SK-N-MC (cell line): ENCODE measurements at regions not wholly inside any gene's neighbourhood (a gene's known extent, or its start where the extent isn't known, plus 50 kb on each side); places are given as distances from the start of the nearest gene placed in this dataset.

ENCODE experiments used
- EZH2 ChIP-seq: fragments of 200-600 bp; sonication (generic); IDR thresholded peaks from one replicate; pipeline ENCODE4 v1.6.1; 2017; ENCODE audit warnings: antibody characterized with exemption
- POLR2AphosphoS5 ChIP-seq: IDR thresholded peaks from 2 replicates; pipeline ENCODE4 v1.6.1; 2012; ENCODE audit warnings: mild to moderate bottlenecking, low read depth, low read length, borderline replicate concordance

DNA sequence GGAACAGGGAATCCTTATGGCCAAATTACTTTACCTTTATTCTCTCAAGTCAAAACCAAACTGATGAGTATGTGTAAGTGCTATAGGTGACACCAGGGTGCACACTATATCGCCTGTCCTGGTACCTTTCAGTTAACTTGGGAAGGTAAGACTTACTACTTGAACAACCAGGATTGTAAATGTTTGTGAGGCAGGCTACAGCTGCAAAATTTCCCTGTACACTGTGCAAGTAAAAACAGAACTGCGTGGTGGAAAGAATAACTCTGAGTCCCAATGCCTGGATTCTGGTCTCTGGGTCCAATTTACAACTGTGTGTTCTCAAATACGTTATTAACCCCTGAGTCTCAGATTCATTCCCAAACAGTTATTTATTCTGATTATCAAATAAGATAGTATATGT lies 73.5 kb downstream of the TENT5C start:
- TF ChIP-seq EZH2 (no peak), POLR2AphosphoS5 (no peak)
